ENCODE measurements at regions not wholly inside any gene's neighbourhood (a gene's known extent, or its start where the extent isn't known, plus 50 kb on each side); places are given as distances from the start of the nearest gene placed in this dataset.

- Mint-ChIP-seq H3K4me1 (ENCODE audit: low read depth) (no peaks in the 10 kb centered on the region), H3K36me3 (ENCODE audit: low read depth) (no peaks in the 10 kb centered on the region), H3K27me3 (no peaks in the 10 kb centered on the region), H3K9me3 (peaks cover 10% of the 10 kb centered on the region), H3K4me3 (no peak overlapping the region), H3K27ac (no peak overlapping the region)
- intact Hi-C loops (cut with micrococcal nuclease) = no loop called here
These were observed 620.3 kb upstream of the POU3F3 start for GRCh38 chr2:104233591-104233990.

GRCh38 chr2:104236491-104236890 lies 617.4 kb upstream of the POU3F3 start:
- H3K27ac Mint-ChIP-seq = no peak overlapping the region
- no peak overlapping the region for H3K4me3 Mint-ChIP-seq
- H3K36me3 Mint-ChIP-seq (ENCODE audit: low read depth) = no peaks in the 10 kb centered on the region
- H3K4me1 Mint-ChIP-seq (ENCODE audit: low read depth) = no peaks in the 10 kb centered on the region
- no peaks in the 10 kb centered on the region for H3K27me3 Mint-ChIP-seq
- intact Hi-C loops (cut with micrococcal nuclease) = no loop called here
- H3K9me3 Mint-ChIP-seq = peaks cover 28% of the 10 kb centered on the region

- Mint-ChIP-seq H3K4me1 (ENCODE audit: low read depth) (no peaks in the 10 kb centered on the region), H3K9me3 (peaks cover 30% of the 10 kb centered on the region), H3K27ac (no peak overlapping the region), H3K36me3 (ENCODE audit: low read depth) (no peaks in the 10 kb centered on the region), H3K4me3 (no peak overlapping the region), H3K27me3 (no peaks in the 10 kb centered on the region)
- intact Hi-C loops (cut with micrococcal nuclease) = no loop called here
These were observed 612.9 kb upstream of the POU3F3 start for GRCh38 chr2:104240984-104241383.

- intact Hi-C loops (cut with micrococcal nuclease) = no loop called here
- no peaks in the 10 kb centered on the region for H3K36me3 Mint-ChIP-seq (ENCODE audit: low read depth)
- no peaks in the 10 kb centered on the region for H3K27me3 Mint-ChIP-seq
- no peak overlapping the region for H3K27ac Mint-ChIP-seq
- no peaks in the 10 kb centered on the region for H3K4me1 Mint-ChIP-seq (ENCODE audit: low read depth)
- no peak overlapping the region for H3K4me3 Mint-ChIP-seq
- H3K9me3 Mint-ChIP-seq = peaks cover 19% of the 10 kb centered on the region
These were observed 604.3 kb upstream of the POU3F3 start for GRCh38 chr2:104249629-104250028.

GRCh38 chr2:104250635-104251034 lies 603.3 kb upstream of the POU3F3 start:
- Mint-ChIP-seq H3K27me3 (no peaks in the 10 kb centered on the region), H3K27ac (no peak overlapping the region), H3K4me3 (no peak overlapping the region), H3K36me3 (ENCODE audit: low read depth) (no peaks in the 10 kb centered on the region), H3K9me3 (peaks cover 23% of the 10 kb centered on the region), H3K4me1 (ENCODE audit: low read depth) (no peaks in the 10 kb centered on the region)
- intact Hi-C loops (cut with micrococcal nuclease) = no loop called here

GRCh38 chr2:104254017-104254416 lies 599.9 kb upstream of the POU3F3 start:
- Mint-ChIP-seq H3K9me3 (peaks cover 34% of the 10 kb centered on the region), H3K4me1 (ENCODE audit: low read depth) (no peaks in the 10 kb centered on the region), H3K27ac (no peak overlapping the region), H3K27me3 (no peaks in the 10 kb centered on the region), H3K36me3 (ENCODE audit: low read depth) (no peaks in the 10 kb centered on the region), H3K4me3 (no peak overlapping the region)
- intact Hi-C loops (cut with micrococcal nuclease) = no loop called here

GRCh38 chr2:104262714-104263113 lies 591.2 kb upstream of the POU3F3 start:
- no peak overlapping the region for H3K4me3 Mint-ChIP-seq
- H3K4me1 Mint-ChIP-seq (ENCODE audit: low read depth) = no peaks in the 10 kb centered on the region
- intact Hi-C loops (cut with micrococcal nuclease) = no loop called here
- no peaks in the 10 kb centered on the region for H3K27me3 Mint-ChIP-seq
- no peaks in the 10 kb centered on the region for H3K36me3 Mint-ChIP-seq (ENCODE audit: low read depth)
- peaks cover 45% of the 10 kb centered on the region for H3K9me3 Mint-ChIP-seq
- no peak overlapping the region for H3K27ac Mint-ChIP-seq

- H3K9me3 Mint-ChIP-seq = no peaks in the 10 kb centered on the region
- H3K4me3 Mint-ChIP-seq = no peak overlapping the region
- intact Hi-C loops (cut with micrococcal nuclease) = no loop called here
- H3K36me3 Mint-ChIP-seq (ENCODE audit: low read depth) = no peaks in the 10 kb centered on the region
- no peaks in the 10 kb centered on the region for H3K4me1 Mint-ChIP-seq (ENCODE audit: low read depth)
- no peak overlapping the region for H3K27ac Mint-ChIP-seq
- H3K27me3 Mint-ChIP-seq = peaks cover 2% of the 10 kb centered on the region
These were observed 574.3 kb upstream of the POU3F3 start for GRCh38 chr2:104279646-104280045.

GRCh38 chr2:104280216-104280615 lies 573.7 kb upstream of the POU3F3 start:
- Mint-ChIP-seq H3K27me3 (peaks cover 2% of the 10 kb centered on the region), H3K27ac (no peak overlapping the region), H3K4me1 (ENCODE audit: low read depth) (no peaks in the 10 kb centered on the region), H3K36me3 (ENCODE audit: low read depth) (no peaks in the 10 kb centered on the region), H3K9me3 (no peaks in the 10 kb centered on the region), H3K4me3 (no peak overlapping the region)
- intact Hi-C loops (cut with micrococcal nuclease) = no loop called here

GRCh38 chr2:104286841-104287240 lies 567.1 kb upstream of the POU3F3 start:
- H3K9me3 Mint-ChIP-seq = no peaks in the 10 kb centered on the region
- H3K4me1 Mint-ChIP-seq (ENCODE audit: low read depth) = no peaks in the 10 kb centered on the region
- H3K27ac Mint-ChIP-seq = no peak overlapping the region
- H3K36me3 Mint-ChIP-seq (ENCODE audit: low read depth) = no peaks in the 10 kb centered on the region
- intact Hi-C loops (cut with micrococcal nuclease) = no loop called here
- no peak overlapping the region for H3K4me3 Mint-ChIP-seq
- H3K27me3 Mint-ChIP-seq = no peaks in the 10 kb centered on the region

GRCh38 chr2:104289651-104290565 lies 564.0 kb upstream of the POU3F3 start:
- Mint-ChIP-seq H3K4me1 (ENCODE audit: low read depth) (no peaks in the 10 kb centered on the region), H3K27ac (no peak overlapping the region), H3K36me3 (ENCODE audit: low read depth) (no peaks in the 10 kb centered on the region), H3K4me3 (no peak overlapping the region), H3K27me3 (no peaks in the 10 kb centered on the region), H3K9me3 (no peaks in the 10 kb centered on the region)
- intact Hi-C loops (cut with micrococcal nuclease) = no loop called here

- Mint-ChIP-seq H3K27ac (no peak overlapping the region), H3K27me3 (no peaks in the 10 kb centered on the region), H3K9me3 (no peaks in the 10 kb centered on the region), H3K36me3 (ENCODE audit: low read depth) (no peaks in the 10 kb centered on the region), H3K4me3 (no peak overlapping the region), H3K4me1 (ENCODE audit: low read depth) (no peaks in the 10 kb centered on the region)
- intact Hi-C loops (cut with micrococcal nuclease) = no loop called here
These were observed 563.4 kb upstream of the POU3F3 start for GRCh38 chr2:104290566-104290891.

GRCh38 chr2:104312684-104313083 lies 541.2 kb upstream of the POU3F3 start:
- Mint-ChIP-seq H3K4me3 (no peak overlapping the region), H3K27ac (no peak overlapping the region), H3K9me3 (peaks cover 9% of the 10 kb centered on the region), H3K27me3 (no peaks in the 10 kb centered on the region), H3K36me3 (ENCODE audit: low read depth) (no peaks in the 10 kb centered on the region), H3K4me1 (ENCODE audit: low read depth) (no peaks in the 10 kb centered on the region)
- intact Hi-C loops (cut with micrococcal nuclease) = no loop called here

- no peaks in the 10 kb centered on the region for H3K4me1 Mint-ChIP-seq (ENCODE audit: low read depth)
- peaks cover 15% of the 10 kb centered on the region for H3K27me3 Mint-ChIP-seq
- intact Hi-C loops (cut with micrococcal nuclease) = no loop called here
- H3K4me3 Mint-ChIP-seq = no peak overlapping the region
- H3K27ac Mint-ChIP-seq = no peak overlapping the region
- H3K9me3 Mint-ChIP-seq = no peaks in the 10 kb centered on the region
- no peaks in the 10 kb centered on the region for H3K36me3 Mint-ChIP-seq (ENCODE audit: low read depth)
These were observed 535.8 kb upstream of the POU3F3 start for GRCh38 chr2:104318001-104318665.

All from dendritic cell treated with granulocyte-macrophage colony-stimulating factor and Interleukin-4, amounts not matched to agents 40 ng/mL and 50 ng/mL, for 4 days (primary cell).